GM21528 (cell line): ENCODE measurements at regions not wholly inside any gene's neighbourhood (a gene's known extent, or its start where the extent isn't known, plus 50 kb on each side); places are given as distances from the start of the nearest gene placed in this dataset.
"Not testable (repeated sequence)": the region's sequence is repeated elsewhere in the genome, so short reads cannot be mapped to it uniquely, and the experiment has no call there.

Experiments
- ATAC-seq: cut with Tn5 transposase; IDR thresholded peaks from one replicate; pipeline ENCODE4 v1.9.1; 2021; ENCODE audit warnings: mild to moderate bottlenecking, moderate library complexity; ENCODE audit not compliant: unreplicated experiment, low FRiP score

GRCh38 chr2:64905338-64906024 lies 83.7 kb upstream of the SLC1A4 start:
- no peak for ATAC-seq

- no peak for ATAC-seq
These were observed 82.2 kb upstream of the SLC1A4 start for GRCh38 chr2:64906853-64907536.

- no peak for ATAC-seq
These were observed 80.8 kb upstream of the SLC1A4 start for GRCh38 chr2:64908406-64908805.

GRCh38 chr2:64910523-64910922 lies 78.7 kb upstream of the SLC1A4 start:
- ATAC-seq: no peak

GRCh38 chr2:64910972-64911433 lies 78.2 kb upstream of the SLC1A4 start:
- ATAC-seq: no peak

- no peak for ATAC-seq
These were observed 75.8 kb upstream of the SLC1A4 start for GRCh38 chr2:64913357-64913869.

GRCh38 chr2:64914247-64914646 lies 75.0 kb upstream of the SLC1A4 start:
- ATAC-seq: no peak

GRCh38 chr2:64914735-64915509 lies 74.3 kb upstream of the SLC1A4 start:
- ATAC-seq: peak; percentile 56

GRCh38 chr2:64915510-64915900 lies 73.7 kb upstream of the SLC1A4 start:
- no peak for ATAC-seq

GRCh38 chr2:64918220-64918886 lies 70.8 kb upstream of the SLC1A4 start:
- ATAC-seq: no peak

GRCh38 chr2:64919261-64919660 lies 69.9 kb upstream of the SLC1A4 start:
- no peak for ATAC-seq

- ATAC-seq: no peak
These were observed 66.5 kb upstream of the SLC1A4 start for GRCh38 chr2:64922482-64923384.

GRCh38 chr2:64923385-64923710 lies 65.9 kb upstream of the SLC1A4 start:
- no peak for ATAC-seq

GRCh38 chr2:64924170-64924934 lies 64.8 kb upstream of the SLC1A4 start:
- ATAC-seq: no peak

GRCh38 chr2:64925930-64926722 lies 63.1 kb upstream of the SLC1A4 start:
- ATAC-seq: not testable (repeated sequence)

- no peak for ATAC-seq
These were observed 60.4 kb upstream of the SLC1A4 start for GRCh38 chr2:64928813-64929212.

- ATAC-seq: no peak
These were observed 59.9 kb upstream of the SLC1A4 start for GRCh38 chr2:64929333-64929732.

GRCh38 chr2:64930258-64930671 lies 58.9 kb upstream of the SLC1A4 start:
- no peak for ATAC-seq
